ENCODE measurements at regions not wholly inside any gene's neighbourhood (a gene's known extent, or its start where the extent isn't known, plus 50 kb on each side); places are given as distances from the start of the nearest gene placed in this dataset.

- TF ChIP-seq, protein P1, sequence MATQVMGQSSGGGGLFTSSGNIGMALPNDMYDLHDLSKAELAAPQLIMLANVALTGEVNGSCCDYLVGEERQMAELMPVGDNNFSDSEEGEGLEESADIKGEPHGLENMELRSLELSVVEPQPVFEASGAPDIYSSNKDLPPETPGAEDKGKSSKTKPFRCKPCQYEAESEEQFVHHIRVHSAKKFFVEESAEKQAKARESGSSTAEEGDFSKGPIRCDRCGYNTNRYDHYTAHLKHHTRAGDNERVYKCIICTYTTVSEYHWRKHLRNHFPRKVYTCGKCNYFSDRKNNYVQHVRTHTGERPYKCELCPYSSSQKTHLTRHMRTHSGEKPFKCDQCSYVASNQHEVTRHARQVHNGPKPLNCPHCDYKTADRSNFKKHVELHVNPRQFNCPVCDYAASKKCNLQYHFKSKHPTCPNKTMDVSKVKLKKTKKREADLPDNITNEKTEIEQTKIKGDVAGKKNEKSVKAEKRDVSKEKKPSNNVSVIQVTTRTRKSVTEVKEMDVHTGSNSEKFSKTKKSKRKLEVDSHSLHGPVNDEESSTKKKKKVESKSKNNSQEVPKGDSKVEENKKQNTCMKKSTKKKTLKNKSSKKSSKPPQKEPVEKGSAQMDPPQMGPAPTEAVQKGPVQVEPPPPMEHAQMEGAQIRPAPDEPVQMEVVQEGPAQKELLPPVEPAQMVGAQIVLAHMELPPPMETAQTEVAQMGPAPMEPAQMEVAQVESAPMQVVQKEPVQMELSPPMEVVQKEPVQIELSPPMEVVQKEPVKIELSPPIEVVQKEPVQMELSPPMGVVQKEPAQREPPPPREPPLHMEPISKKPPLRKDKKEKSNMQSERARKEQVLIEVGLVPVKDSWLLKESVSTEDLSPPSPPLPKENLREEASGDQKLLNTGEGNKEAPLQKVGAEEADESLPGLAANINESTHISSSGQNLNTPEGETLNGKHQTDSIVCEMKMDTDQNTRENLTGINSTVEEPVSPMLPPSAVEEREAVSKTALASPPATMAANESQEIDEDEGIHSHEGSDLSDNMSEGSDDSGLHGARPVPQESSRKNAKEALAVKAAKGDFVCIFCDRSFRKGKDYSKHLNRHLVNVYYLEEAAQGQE (IDR thresholded peaks at IDR 0.05; ENCODE audit: low read depth): no peak
- TF ChIP-seq CBX3 (IDR thresholded peaks at IDR 0.05; ENCODE audit: low read depth): no peak
- TF ChIP-seq ZNF274 (IDR thresholded peaks at IDR 0.05; ENCODE audit: low read depth, low read length): no peak
- TF ChIP-seq, protein P2, sequence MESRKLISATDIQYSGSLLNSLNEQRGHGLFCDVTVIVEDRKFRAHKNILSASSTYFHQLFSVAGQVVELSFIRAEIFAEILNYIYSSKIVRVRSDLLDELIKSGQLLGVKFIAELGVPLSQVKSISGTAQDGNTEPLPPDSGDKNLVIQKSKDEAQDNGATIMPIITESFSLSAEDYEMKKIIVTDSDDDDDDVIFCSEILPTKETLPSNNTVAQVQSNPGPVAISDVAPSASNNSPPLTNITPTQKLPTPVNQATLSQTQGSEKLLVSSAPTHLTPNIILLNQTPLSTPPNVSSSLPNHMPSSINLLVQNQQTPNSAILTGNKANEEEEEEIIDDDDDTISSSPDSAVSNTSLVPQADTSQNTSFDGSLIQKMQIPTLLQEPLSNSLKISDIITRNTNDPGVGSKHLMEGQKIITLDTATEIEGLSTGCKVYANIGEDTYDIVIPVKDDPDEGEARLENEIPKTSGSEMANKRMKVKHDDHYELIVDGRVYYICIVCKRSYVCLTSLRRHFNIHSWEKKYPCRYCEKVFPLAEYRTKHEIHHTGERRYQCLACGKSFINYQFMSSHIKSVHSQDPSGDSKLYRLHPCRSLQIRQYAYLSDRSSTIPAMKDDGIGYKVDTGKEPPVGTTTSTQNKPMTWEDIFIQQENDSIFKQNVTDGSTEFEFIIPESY (IDR thresholded peaks at IDR 0.05; ENCODE audit: extremely low read depth, insufficient replicate concordance, low read length): no peak
Measured at GRCh38 chr14:101068313-101069227, 165.0 kb upstream of the RTL1 start (continued).

DNA sequence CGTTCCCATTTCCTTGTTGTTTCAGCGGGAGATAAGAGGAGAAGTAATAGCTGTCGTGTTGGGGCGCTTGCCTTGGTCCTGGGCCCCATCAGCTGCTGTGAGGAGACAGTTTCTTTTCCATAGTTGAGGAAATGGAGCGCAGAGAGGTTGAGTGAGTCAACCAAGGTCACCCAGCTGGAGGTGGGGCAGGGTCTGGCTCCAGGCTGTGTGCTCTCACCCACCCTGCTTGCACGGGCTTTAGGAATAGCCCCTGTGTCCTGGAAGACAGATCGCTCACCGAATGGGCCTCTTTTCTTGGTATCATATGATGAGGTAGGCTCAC, 165.7 kb upstream of the RTL1 start:
- Histone ChIP-seq H3K9me3 (ENCODE audit: control insufficient read depth in 1 of 2, insufficient read depth in 1 of 2, low read depth in 1 of 2, low read length in 2 of 2) (no peaks in the 10 kb centered on the region), H3K27me3 (ENCODE audit: insufficient read depth, low read length) (no peaks in the 10 kb centered on the region), H3K9ac (ENCODE audit: low read length) (no peak overlapping the region), H3K36me3 (ENCODE audit: control insufficient read depth in 1 of 2, insufficient read depth in 2 of 2, low read length in 2 of 2) (no peaks in the 10 kb centered on the region), H4K20me1 (ENCODE audit: insufficient read depth) (no peaks in the 10 kb centered on the region), H3K4me2 (ENCODE audit: low read length) (no peak overlapping the region), H3K4me3 (replicated peaks in 1 of 2; ENCODE audit: low read depth in 1 of 2, low read length in 2 of 2) (no peak overlapping the region), H3K27ac (ENCODE audit: low read depth, low read length) (no peak overlapping the region), H3K79me2 (ENCODE audit: insufficient read depth, low read length) (no peaks in the 10 kb centered on the region), H3K9me2 (ENCODE audit: insufficient read depth) (no peaks in the 10 kb centered on the region), H2AFZ (ENCODE audit: low read depth, low read length, poor library complexity, severe bottlenecking) (no peak overlapping the region), H3K4me1 (ENCODE audit: control insufficient read depth in 1 of 2, insufficient read depth in 2 of 2, low read length in 2 of 2) (peaks cover 17 to 23% of the 10 kb centered on the region in 2 experiments)
- POLR2A ChIA-PET: no interaction called here
- BruUV-seq (replicated peaks): no TSS peak
- ATAC-seq (no peak), DNase-seq (ENCODE audit: low read depth, low spot score) (no peak)
- RAD21 ChIA-PET (ENCODE audit: low non-redundant PET in 1 of 2, low total read pairs in 2 of 2, uncharacterized antibody in 2 of 2, unreplicated experiment in 2 of 2): no interaction called here
- intact Hi-C loops (cut with micrococcal nuclease): no loop called here
- CTCF ChIA-PET: no interaction called here
- TF ChIP-seq POLR2A (IDR thresholded peaks at IDR 0.05; ENCODE audit: borderline replicate concordance, extremely low read depth, insufficient read depth, insufficient read length): no peak
- TF ChIP-seq, protein P3, sequence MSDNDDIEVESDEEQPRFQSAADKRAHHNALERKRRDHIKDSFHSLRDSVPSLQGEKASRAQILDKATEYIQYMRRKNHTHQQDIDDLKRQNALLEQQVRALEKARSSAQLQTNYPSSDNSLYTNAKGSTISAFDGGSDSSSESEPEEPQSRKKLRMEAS (IDR thresholded peaks at IDR 0.05): no peak
- TF ChIP-seq, protein P4, sequence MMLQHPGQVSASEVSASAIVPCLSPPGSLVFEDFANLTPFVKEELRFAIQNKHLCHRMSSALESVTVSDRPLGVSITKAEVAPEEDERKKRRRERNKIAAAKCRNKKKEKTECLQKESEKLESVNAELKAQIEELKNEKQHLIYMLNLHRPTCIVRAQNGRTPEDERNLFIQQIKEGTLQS (IDR thresholded peaks at IDR 0.05): no peak
- TF ChIP-seq ELF1 (IDR thresholded peaks at IDR 0.05; ENCODE audit: borderline replicate concordance, low read depth): no peak
- TF ChIP-seq, protein P1 (IDR thresholded peaks at IDR 0.05; ENCODE audit: low read depth): no peak
- TF ChIP-seq EZH2phosphoT487 (IDR thresholded peaks at IDR 0.05; ENCODE audit: borderline replicate concordance): no peak
- no peak for TF ChIP-seq JUND (IDR thresholded peaks at IDR 0.05)
- TF ChIP-seq EGR1 (IDR thresholded peaks at IDR 0.05; ENCODE audit: low read depth): no peak
- no peak for TF ChIP-seq EZH2 (IDR thresholded peaks at IDR 0.05)
- no peak for TF ChIP-seq ZNF274 (IDR thresholded peaks at IDR 0.05; ENCODE audit: low read depth, low read length)
- no peak for TF ChIP-seq POLR2AphosphoS5 (IDR thresholded peaks at IDR 0.05; ENCODE audit: low read depth, low read length)
- TF ChIP-seq TCF7L2 (IDR thresholded peaks at IDR 0.05; ENCODE audit: borderline replicate concordance, extremely low read depth, insufficient read depth, insufficient read length): no peak
